ENCODE measurements at regions not wholly inside any gene's neighbourhood (a gene's known extent, or its start where the extent isn't known, plus 50 kb on each side); places are given as distances from the start of the nearest gene placed in this dataset.

GRCh38 chr2:23128684-23129292 is 256.2 kb upstream of the KLHL29 start:
- Histone ChIP-seq H3K27me3 (ENCODE audit: control insufficient read depth, insufficient read depth, low read length) (no peaks in the 10 kb centered on the region), H2AFZ (no peak overlapping the region), H3K4me1 (no peaks in the 10 kb centered on the region), H3K4me2 (ENCODE audit: low read length) (no peak overlapping the region), H3K27ac (no peak overlapping the region), H3K9ac (no peak overlapping the region), H3K79me2 (no peaks in the 10 kb centered on the region), H3K36me3 (ENCODE audit: control insufficient read depth, insufficient read depth, low read length) (no peaks in the 10 kb centered on the region), H3K4me3 (ENCODE audit: low read depth, low read length) (no peak overlapping the region), H3K9me3 (ENCODE audit: control insufficient read depth, low read length) (no peaks in the 10 kb centered on the region)
- TF ChIP-seq CTCF (IDR thresholded peaks at IDR 0.05), result no peak

- H3K4me3 ChIP-seq (ENCODE audit: low read depth, low read length), result no peak overlapping the region
- no peaks in the 10 kb centered on the region for H3K4me1 ChIP-seq
- H3K9me3 ChIP-seq (ENCODE audit: control insufficient read depth, low read length), result no peaks in the 10 kb centered on the region
- TF ChIP-seq CTCF (IDR thresholded peaks at IDR 0.05), result no peak
- no peaks in the 10 kb centered on the region for H3K79me2 ChIP-seq
- no peak overlapping the region for H3K27ac ChIP-seq
- H3K9ac ChIP-seq, result no peak overlapping the region
- H3K4me2 ChIP-seq (ENCODE audit: low read length), result no peak overlapping the region
- H3K36me3 ChIP-seq (ENCODE audit: control insufficient read depth, insufficient read depth, low read length), result no peaks in the 10 kb centered on the region
- no peak overlapping the region for H2AFZ ChIP-seq
- H3K27me3 ChIP-seq (ENCODE audit: control insufficient read depth, insufficient read depth, low read length), result no peaks in the 10 kb centered on the region
Observed at GRCh38 chr2:23131066-23131575, 253.9 kb upstream of the KLHL29 start.

GRCh38 chr2:23132000-23132399 is 253.0 kb upstream of the KLHL29 start:
- Histone ChIP-seq H3K4me1 (no peaks in the 10 kb centered on the region), H3K4me3 (ENCODE audit: low read depth, low read length) (no peak overlapping the region), H2AFZ (no peak overlapping the region), H3K27ac (no peak overlapping the region), H3K79me2 (no peaks in the 10 kb centered on the region), H3K9me3 (ENCODE audit: control insufficient read depth, low read length) (no peaks in the 10 kb centered on the region), H3K9ac (no peak overlapping the region), H3K4me2 (ENCODE audit: low read length) (no peak overlapping the region), H3K27me3 (ENCODE audit: control insufficient read depth, insufficient read depth, low read length) (no peaks in the 10 kb centered on the region), H3K36me3 (ENCODE audit: control insufficient read depth, insufficient read depth, low read length) (no peaks in the 10 kb centered on the region)
- no peak for TF ChIP-seq CTCF (IDR thresholded peaks at IDR 0.05)

- Histone ChIP-seq H3K9ac (no peak overlapping the region), H3K9me3 (ENCODE audit: control insufficient read depth, low read length) (no peaks in the 10 kb centered on the region), H3K27ac (no peak overlapping the region)
Observed at GRCh38 chr2:23132823-23133595, 252.0 kb upstream of the KLHL29 start.

More at GRCh38 chr2:23132823-23133595, 252.0 kb upstream of the KLHL29 start:
- Histone ChIP-seq H3K4me3 (ENCODE audit: low read depth, low read length) (no peak overlapping the region), H3K4me1 (no peaks in the 10 kb centered on the region), H3K79me2 (no peaks in the 10 kb centered on the region), H3K36me3 (ENCODE audit: control insufficient read depth, insufficient read depth, low read length) (no peaks in the 10 kb centered on the region), H3K27me3 (ENCODE audit: control insufficient read depth, insufficient read depth, low read length) (no peaks in the 10 kb centered on the region), H2AFZ (no peak overlapping the region), H3K4me2 (ENCODE audit: low read length) (no peak overlapping the region)
- no peak for TF ChIP-seq CTCF (IDR thresholded peaks at IDR 0.05)

Data from parathyroid adenoma (tissue), 2 donors.